GM06990 (cell line): ENCODE measurements at regions not wholly inside any gene's neighbourhood (a gene's known extent, or its start where the extent isn't known, plus 50 kb on each side); places are given as distances from the start of the nearest gene placed in this dataset.

Source experiments
- DNase-seq: peaks from one replicate; pipeline ENCODE4 v3.0.0-alpha.2; 2011; ENCODE audit not compliant: insufficient read length; ENCODE audit errors: extremely low read depth
- H3K27me3 ChIP-seq: replicated peaks from 2 replicates; pipeline ENCODE4 v1.6.0; 2011; ENCODE audit warnings: low read length; ENCODE audit not compliant: control insufficient read depth, insufficient read depth
- H3K36me3 ChIP-seq: 2 replicates; pipeline ENCODE4 v1.5.1; 2011; ENCODE audit warnings: low read length; ENCODE audit not compliant: control insufficient read depth, insufficient read depth
- H3K4me3 ChIP-seq: replicated peaks from 2 replicates; pipeline ENCODE4 v1.5.1; 2011; ENCODE audit warnings: low read depth, mild to moderate bottlenecking, control low read depth, low read length
- TF ChIP-seq, protein P1 (sequence below): IDR thresholded peaks from 2 replicates; pipeline ENCODE4 v1.5.1; 2011; ENCODE audit warnings: low read length, control low read depth, mild to moderate bottlenecking, inconsistent platforms; ENCODE audit not compliant: insufficient read depth, poor library complexity, severe bottlenecking

DNA sequence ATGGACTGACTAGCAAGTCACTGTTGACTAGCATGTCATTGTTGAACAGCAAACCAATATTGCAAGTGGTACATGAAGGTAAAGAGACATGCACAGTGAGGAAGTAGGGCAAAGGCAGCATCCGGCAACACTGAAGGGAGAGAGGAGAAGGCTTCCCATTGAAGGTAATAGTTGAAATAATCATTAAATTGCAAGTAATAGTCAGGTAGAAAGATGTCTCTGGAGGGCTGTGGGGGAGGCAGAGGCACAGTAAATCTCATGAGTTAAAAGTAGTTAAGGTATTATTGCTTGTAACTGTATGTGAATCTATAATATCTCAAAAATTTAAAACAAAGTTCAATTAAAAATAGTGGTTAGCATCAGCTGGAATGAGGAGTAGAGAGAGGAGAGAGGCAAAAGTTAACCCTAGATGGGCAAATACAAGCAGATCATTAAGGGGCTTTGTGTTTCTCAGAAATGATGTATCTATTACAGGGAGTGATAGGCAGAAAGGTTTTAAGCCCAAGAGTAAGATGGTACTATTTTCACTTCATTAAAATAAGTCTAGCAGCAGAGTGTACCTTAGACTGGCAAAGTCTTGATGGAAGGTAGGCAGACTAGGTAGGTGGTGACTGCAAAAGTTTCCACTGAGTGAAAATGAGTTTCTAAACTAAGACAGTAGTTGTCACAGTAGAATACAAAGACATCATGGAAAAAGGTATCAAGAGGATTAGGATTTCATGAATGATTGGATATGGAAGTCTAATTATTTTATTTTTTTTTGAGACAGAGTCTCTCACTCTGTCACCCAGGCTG, 776.6 kb downstream of the RAB28 start:
- TF ChIP-seq, protein P1, sequence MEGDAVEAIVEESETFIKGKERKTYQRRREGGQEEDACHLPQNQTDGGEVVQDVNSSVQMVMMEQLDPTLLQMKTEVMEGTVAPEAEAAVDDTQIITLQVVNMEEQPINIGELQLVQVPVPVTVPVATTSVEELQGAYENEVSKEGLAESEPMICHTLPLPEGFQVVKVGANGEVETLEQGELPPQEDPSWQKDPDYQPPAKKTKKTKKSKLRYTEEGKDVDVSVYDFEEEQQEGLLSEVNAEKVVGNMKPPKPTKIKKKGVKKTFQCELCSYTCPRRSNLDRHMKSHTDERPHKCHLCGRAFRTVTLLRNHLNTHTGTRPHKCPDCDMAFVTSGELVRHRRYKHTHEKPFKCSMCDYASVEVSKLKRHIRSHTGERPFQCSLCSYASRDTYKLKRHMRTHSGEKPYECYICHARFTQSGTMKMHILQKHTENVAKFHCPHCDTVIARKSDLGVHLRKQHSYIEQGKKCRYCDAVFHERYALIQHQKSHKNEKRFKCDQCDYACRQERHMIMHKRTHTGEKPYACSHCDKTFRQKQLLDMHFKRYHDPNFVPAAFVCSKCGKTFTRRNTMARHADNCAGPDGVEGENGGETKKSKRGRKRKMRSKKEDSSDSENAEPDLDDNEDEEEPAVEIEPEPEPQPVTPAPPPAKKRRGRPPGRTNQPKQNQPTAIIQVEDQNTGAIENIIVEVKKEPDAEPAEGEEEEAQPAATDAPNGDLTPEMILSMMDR: no peak
- Histone ChIP-seq H3K36me3 (no peaks in the 10 kb centered on the region), H3K4me3 (no peak overlapping the region), H3K27me3 (no peaks in the 10 kb centered on the region)
- no peak for DNase-seq

DNA sequence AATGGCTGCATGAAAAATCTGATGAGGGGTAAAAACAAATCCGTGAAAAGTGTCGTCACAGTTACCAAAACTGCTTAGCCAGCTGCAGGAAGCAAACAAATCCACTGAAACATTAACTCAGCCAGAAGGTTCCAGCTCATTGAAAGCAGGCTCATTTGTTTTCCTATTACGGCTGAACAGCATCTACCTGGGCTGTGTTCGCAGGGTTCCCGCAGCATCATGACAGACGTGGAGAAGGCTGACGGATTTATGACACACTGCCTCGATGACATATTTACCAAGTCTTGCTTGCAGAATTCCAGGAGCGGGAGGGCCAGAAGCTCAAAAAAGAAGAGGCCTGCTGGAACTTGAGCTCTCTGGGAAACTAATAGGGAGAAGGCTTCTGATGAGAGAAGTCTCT, 781.1 kb downstream of the RAB28 start:
- Histone ChIP-seq H3K36me3 (no peaks in the 10 kb centered on the region), H3K4me3 (no peak overlapping the region), H3K27me3 (no peaks in the 10 kb centered on the region)
- TF ChIP-seq, protein P1: no peak
- no peak for DNase-seq

DNA sequence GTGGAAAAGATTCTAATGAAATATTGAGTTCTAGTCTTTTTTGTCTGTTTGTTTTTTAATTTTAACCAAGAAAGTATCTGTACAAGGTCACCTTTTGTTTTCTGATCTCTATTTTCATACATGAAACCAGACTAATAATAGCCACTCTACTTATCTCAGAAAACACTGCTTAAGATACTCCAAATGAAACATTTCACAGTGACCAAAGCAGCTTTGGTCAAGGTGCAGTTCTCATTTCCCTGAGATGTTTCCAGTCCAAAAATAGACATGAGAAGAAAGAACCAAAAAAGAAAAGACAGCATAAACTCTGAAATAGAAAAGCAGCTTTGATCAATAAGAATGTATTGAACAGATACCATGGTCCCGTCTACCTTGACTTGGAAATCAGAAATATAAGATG, 782.8 kb downstream of the RAB28 start:
- H3K4me3 ChIP-seq: no peak overlapping the region

DNA sequence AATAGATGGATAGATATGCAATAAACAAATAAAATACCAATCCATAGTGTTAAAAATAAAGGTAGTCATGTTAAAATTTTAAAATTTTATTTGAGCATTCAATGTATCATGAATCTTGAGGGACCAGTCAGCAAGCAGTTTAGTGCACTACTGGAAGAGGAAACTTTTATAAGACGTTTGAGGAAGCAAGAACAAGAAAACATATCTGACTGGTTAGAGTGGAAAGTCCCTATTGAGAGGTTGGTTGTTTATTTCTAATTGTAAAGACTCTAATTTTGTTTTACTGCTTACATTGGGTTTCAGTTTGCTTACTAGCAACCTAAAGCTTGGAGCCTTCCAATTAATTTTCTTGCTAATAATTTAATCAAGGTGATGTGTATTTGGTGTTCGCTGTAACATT, 786.2 kb downstream of the RAB28 start:
- DNase-seq: no peak
- H3K27me3 ChIP-seq: no peaks in the 10 kb centered on the region
- no peak overlapping the region for H3K4me3 ChIP-seq
- H3K36me3 ChIP-seq: no peaks in the 10 kb centered on the region
- TF ChIP-seq, protein P1: no peak

More for the DNA sequence above, 782.8 kb downstream of the RAB28 start:
- Histone ChIP-seq H3K36me3 (no peaks in the 10 kb centered on the region), H3K27me3 (no peaks in the 10 kb centered on the region)
- DNase-seq: no peak
- TF ChIP-seq, protein P1: no peak

DNA sequence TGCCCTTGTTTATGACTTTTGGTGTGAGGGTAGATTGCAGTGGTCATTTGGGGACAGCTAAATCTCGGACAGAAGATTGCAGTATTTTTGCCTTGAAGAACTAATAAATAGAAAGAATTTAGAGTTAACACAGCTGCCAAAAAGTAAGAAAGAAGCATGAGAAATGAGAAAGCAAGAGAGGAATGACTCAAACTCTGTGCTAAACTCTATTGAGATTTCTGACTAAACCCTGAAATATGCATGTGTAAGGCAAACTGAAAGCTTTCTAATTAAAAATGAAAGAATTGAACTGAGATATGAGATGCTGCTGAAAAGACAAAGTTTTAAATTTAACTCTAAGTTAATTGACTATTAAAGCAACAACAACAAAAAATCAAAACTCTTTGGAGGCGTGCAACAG, 791.3 kb downstream of the RAB28 start:
- TF ChIP-seq, protein P1: no peak
- Histone ChIP-seq H3K36me3 (no peaks in the 10 kb centered on the region), H3K27me3 (no peaks in the 10 kb centered on the region), H3K4me3 (no peak overlapping the region)
- DNase-seq: no peak
